A549 (cell line): ENCODE measurements at regions not wholly inside any gene's neighbourhood (a gene's known extent, or its start where the extent isn't known, plus 50 kb on each side); places are given as distances from the start of the nearest gene placed in this dataset.

Source experiments
- ESRRA ChIP-seq: fragments of 150-350 bp; IDR thresholded peaks from 2 replicates; pipeline ENCODE4 v1.6.1; 2014; ENCODE audit warnings: mild to moderate bottlenecking, low read length, borderline replicate concordance
- MAFK ChIP-seq: fragments of 450-650 bp; IDR thresholded peaks from 2 replicates; pipeline ENCODE4 v1.6.1; 2014; ENCODE audit not compliant: partially characterized antibody
- POLR2A ChIP-seq: IDR thresholded peaks from 2 replicates; pipeline ENCODE4 v1.6.1; 2012; ENCODE audit warnings: mild to moderate bottlenecking, low read length
- TF ChIP-seq, protein P1 (sequence below): fragments of >200 bp; sonication (Bioruptor Twin); formaldehyde crosslinking; IDR thresholded peaks from 3 replicates; pipeline ENCODE4 v1.5.1; 2016
- TF ChIP-seq, protein P2 (sequence below): fragments of 150-350 bp; IDR thresholded peaks from 2 replicates; pipeline ENCODE4 v1.6.1; 2014; ENCODE audit warnings: low read depth, mild to moderate bottlenecking, low read length
- TF ChIP-seq, protein P3 (sequence below): IDR thresholded peaks from 2 replicates; pipeline ENCODE4 v1.6.1; 2012

DNA sequence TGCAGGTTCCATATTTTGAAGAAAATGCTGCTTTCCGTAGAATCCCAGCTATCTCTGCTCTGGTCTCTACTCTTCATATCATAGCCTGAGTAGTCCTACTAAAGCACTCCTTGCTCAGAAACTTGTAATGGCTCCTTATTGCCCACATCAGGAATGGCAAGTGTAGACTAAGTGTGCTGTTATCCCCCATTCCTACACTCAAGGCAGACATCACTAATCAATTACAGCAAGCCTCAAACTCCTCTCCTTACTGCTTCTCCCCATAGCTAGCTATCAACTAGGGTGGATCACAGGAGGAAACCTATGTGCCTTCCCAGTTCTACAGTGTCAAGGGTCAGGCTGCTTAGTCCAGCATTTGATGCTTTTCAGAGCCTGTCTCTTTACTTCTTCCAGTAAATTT, 163.4 kb downstream of the HAPSTR1 start:
- TF ChIP-seq, protein P1, sequence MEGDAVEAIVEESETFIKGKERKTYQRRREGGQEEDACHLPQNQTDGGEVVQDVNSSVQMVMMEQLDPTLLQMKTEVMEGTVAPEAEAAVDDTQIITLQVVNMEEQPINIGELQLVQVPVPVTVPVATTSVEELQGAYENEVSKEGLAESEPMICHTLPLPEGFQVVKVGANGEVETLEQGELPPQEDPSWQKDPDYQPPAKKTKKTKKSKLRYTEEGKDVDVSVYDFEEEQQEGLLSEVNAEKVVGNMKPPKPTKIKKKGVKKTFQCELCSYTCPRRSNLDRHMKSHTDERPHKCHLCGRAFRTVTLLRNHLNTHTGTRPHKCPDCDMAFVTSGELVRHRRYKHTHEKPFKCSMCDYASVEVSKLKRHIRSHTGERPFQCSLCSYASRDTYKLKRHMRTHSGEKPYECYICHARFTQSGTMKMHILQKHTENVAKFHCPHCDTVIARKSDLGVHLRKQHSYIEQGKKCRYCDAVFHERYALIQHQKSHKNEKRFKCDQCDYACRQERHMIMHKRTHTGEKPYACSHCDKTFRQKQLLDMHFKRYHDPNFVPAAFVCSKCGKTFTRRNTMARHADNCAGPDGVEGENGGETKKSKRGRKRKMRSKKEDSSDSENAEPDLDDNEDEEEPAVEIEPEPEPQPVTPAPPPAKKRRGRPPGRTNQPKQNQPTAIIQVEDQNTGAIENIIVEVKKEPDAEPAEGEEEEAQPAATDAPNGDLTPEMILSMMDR: no peak
- TF ChIP-seq ESRRA (no peak), POLR2A (no peak), MAFK (no peak)
- TF ChIP-seq, protein P2, sequence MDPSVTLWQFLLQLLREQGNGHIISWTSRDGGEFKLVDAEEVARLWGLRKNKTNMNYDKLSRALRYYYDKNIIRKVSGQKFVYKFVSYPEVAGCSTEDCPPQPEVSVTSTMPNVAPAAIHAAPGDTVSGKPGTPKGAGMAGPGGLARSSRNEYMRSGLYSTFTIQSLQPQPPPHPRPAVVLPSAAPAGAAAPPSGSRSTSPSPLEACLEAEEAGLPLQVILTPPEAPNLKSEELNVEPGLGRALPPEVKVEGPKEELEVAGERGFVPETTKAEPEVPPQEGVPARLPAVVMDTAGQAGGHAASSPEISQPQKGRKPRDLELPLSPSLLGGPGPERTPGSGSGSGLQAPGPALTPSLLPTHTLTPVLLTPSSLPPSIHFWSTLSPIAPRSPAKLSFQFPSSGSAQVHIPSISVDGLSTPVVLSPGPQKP: no peak
- TF ChIP-seq, protein P3, sequence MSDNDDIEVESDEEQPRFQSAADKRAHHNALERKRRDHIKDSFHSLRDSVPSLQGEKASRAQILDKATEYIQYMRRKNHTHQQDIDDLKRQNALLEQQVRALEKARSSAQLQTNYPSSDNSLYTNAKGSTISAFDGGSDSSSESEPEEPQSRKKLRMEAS: no peak
